ENCODE measurements at regions not wholly inside any gene's neighbourhood (a gene's known extent, or its start where the extent isn't known, plus 50 kb on each side); places are given as distances from the start of the nearest gene placed in this dataset.

- H3K27ac Mint-ChIP-seq, result no peak overlapping the region
- TF ChIP-seq IRF1 (CRISPR knock-in tag; IDR thresholded peaks at IDR 0.05) (no peak), SMAD3 (CRISPR knock-in tag; IDR thresholded peaks at IDR 0.05; ENCODE audit: borderline replicate concordance) (no peak), GTF2I (CRISPR knock-in tag; conservative IDR thresholded peaks at IDR 0.05) (no peak), ZNF138 (CRISPR knock-in tag; conservative IDR thresholded peaks at IDR 0.05) (no peak), FOXJ3 (CRISPR knock-in tag; IDR thresholded peaks at IDR 0.05; ENCODE audit: borderline replicate concordance) (no peak), E2F5 (CRISPR knock-in tag; IDR thresholded peaks at IDR 0.05) (no peak), NFYB (CRISPR knock-in tag; conservative IDR thresholded peaks at IDR 0.05; ENCODE audit: low read depth) (no peak), JAZF1 (CRISPR knock-in tag; IDR thresholded peaks at IDR 0.05) (no peak), E2F1 (CRISPR knock-in tag; IDR thresholded peaks at IDR 0.05) (no peak), ATF1 (CRISPR knock-in tag; IDR thresholded peaks at IDR 0.05) (no peak), ERG (CRISPR knock-in tag; IDR thresholded peaks at IDR 0.05) (no peak), NR2C2 (CRISPR knock-in tag; IDR thresholded peaks at IDR 0.05) (no peak), FOXK1 (CRISPR knock-in tag; IDR thresholded peaks at IDR 0.05) (no peak), ATF6 (CRISPR knock-in tag; IDR thresholded peaks at IDR 0.05) (no peak)
- TF ChIP-seq, protein P1, sequence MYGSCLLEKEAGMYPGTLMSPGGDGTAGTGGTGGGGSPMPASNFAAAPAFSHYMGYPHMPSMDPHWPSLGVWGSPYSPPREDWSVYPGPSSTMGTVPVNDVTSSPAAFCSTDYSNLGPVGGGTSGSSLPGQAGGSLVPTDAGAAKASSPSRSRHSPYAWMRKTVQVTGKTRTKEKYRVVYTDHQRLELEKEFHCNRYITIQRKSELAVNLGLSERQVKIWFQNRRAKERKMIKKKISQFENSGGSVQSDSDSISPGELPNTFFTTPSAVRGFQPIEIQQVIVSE (CRISPR knock-in tag; IDR thresholded peaks at IDR 0.05; ENCODE audit: borderline replicate concordance), result no peak
- TF ChIP-seq, protein P2, sequence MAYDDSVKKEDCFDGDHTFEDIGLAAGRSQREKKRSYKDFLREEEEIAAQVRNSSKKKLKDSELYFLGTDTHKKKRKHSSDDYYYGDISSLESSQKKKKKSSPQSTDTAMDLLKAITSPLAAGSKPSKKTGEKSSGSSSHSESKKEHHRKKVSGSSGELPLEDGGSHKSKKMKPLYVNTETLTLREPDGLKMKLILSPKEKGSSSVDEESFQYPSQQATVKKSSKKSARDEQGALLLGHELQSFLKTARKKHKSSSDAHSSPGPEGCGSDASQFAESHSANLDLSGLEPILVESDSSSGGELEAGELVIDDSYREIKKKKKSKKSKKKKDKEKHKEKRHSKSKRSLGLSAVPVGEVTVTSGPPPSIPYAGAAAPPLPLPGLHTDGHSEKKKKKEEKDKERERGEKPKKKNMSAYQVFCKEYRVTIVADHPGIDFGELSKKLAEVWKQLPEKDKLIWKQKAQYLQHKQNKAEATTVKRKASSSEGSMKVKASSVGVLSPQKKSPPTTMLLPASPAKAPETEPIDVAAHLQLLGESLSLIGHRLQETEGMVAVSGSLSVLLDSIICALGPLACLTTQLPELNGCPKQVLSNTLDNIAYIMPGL (CRISPR knock-in tag; IDR thresholded peaks at IDR 0.05), result no peak
- TF ChIP-seq, protein P3, sequence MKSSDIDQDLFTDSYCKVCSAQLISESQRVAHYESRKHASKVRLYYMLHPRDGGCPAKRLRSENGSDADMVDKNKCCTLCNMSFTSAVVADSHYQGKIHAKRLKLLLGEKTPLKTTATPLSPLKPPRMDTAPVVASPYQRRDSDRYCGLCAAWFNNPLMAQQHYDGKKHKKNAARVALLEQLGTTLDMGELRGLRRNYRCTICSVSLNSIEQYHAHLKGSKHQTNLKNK (CRISPR knock-in tag; IDR thresholded peaks at IDR 0.05), result no peak
- TF ChIP-seq, protein P4, sequence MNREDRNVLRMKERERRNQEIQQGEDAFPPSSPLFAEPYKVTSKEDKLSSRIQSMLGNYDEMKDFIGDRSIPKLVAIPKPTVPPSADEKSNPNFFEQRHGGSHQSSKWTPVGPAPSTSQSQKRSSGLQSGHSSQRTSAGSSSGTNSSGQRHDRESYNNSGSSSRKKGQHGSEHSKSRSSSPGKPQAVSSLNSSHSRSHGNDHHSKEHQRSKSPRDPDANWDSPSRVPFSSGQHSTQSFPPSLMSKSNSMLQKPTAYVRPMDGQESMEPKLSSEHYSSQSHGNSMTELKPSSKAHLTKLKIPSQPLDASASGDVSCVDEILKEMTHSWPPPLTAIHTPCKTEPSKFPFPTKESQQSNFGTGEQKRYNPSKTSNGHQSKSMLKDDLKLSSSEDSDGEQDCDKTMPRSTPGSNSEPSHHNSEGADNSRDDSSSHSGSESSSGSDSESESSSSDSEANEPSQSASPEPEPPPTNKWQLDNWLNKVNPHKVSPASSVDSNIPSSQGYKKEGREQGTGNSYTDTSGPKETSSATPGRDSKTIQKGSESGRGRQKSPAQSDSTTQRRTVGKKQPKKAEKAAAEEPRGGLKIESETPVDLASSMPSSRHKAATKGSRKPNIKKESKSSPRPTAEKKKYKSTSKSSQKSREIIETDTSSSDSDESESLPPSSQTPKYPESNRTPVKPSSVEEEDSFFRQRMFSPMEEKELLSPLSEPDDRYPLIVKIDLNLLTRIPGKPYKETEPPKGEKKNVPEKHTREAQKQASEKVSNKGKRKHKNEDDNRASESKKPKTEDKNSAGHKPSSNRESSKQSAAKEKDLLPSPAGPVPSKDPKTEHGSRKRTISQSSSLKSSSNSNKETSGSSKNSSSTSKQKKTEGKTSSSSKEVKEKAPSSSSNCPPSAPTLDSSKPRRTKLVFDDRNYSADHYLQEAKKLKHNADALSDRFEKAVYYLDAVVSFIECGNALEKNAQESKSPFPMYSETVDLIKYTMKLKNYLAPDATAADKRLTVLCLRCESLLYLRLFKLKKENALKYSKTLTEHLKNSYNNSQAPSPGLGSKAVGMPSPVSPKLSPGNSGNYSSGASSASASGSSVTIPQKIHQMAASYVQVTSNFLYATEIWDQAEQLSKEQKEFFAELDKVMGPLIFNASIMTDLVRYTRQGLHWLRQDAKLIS (CRISPR knock-in tag; IDR thresholded peaks at IDR 0.05; ENCODE audit: borderline replicate concordance), result no peak
- H3K9me3 Mint-ChIP-seq, result peaks cover 11% of the 10 kb centered on the region
- H3K36me3 Mint-ChIP-seq, result peaks cover 10% of the 10 kb centered on the region; the same call in 1 of the 2 replicates
- ChIA-PET POLR2A (no interaction called here), CTCF (no interaction called here)
- H3K27me3 Mint-ChIP-seq (ENCODE audit: low read depth), result no peaks in the 10 kb centered on the region
- no peak for DNase-seq (ENCODE audit: low spot score)
- peaks cover 12% of the 10 kb centered on the region for H3K4me1 Mint-ChIP-seq
- no peak overlapping the region for H3K4me3 Mint-ChIP-seq
- no peak for ATAC-seq
These were observed 634.9 kb downstream of the EPHA4 start for GRCh38 chr2:220937245-220937644.

Measured in WTC11 (cell line).